Activated T-helper 1 cell treated with anti-CD3 and anti-CD28 coated beads, Interleukin-12 subunit alpha, Interleukin-12 subunit beta, Interleukin-2, Interleukin-4 antibody, amounts not matched to agents 30 ng/mL and 10 ng/mL and 1 ng/mL, durations not matched to agents 14 hours and 24 hours and 36 hours (primary cell): ENCODE measurements at regions not wholly inside any gene's neighbourhood (a gene's known extent, or its start where the extent isn't known, plus 50 kb on each side); places are given as distances from the start of the nearest gene placed in this dataset.

Source experiments
- DNase-seq: peaks from one replicate; pipeline ENCODE4 v3.0.0; 2021; ENCODE audit warnings: low spot score
- H3K27ac Mint-ChIP-seq: one replicate; pipeline ENCODE4 v1.8.0; 2021; ENCODE audit warnings: mild to moderate bottlenecking, mixed read lengths
- H3K27me3 Mint-ChIP-seq: one replicate; pipeline ENCODE4 v1.8.0; 2022; ENCODE audit warnings: mild to moderate bottlenecking, moderate library complexity, mixed read lengths; ENCODE audit not compliant: insufficient read depth
- H3K36me3 Mint-ChIP-seq: one replicate; pipeline ENCODE4 v1.8.0; 2021; ENCODE audit warnings: low read depth, mixed read lengths
- H3K4me1 Mint-ChIP-seq: one replicate; pipeline ENCODE4 v1.8.0; 2021; ENCODE audit warnings: low read depth, mixed read lengths
- H3K4me3 Mint-ChIP-seq: one replicate; pipeline ENCODE4 v1.8.0; 2021; ENCODE audit warnings: mild to moderate bottlenecking, moderate library complexity, mixed read lengths
- H3K9me3 Mint-ChIP-seq: one replicate; pipeline ENCODE4 v1.8.0; 2021; ENCODE audit warnings: mixed read lengths
- intact Hi-C: fragments of 100-400 bp; cut with micrococcal nuclease; formaldehyde crosslinking; loops from one replicate; pipeline ENCODE4 v1.15.1; 2024

DNA sequence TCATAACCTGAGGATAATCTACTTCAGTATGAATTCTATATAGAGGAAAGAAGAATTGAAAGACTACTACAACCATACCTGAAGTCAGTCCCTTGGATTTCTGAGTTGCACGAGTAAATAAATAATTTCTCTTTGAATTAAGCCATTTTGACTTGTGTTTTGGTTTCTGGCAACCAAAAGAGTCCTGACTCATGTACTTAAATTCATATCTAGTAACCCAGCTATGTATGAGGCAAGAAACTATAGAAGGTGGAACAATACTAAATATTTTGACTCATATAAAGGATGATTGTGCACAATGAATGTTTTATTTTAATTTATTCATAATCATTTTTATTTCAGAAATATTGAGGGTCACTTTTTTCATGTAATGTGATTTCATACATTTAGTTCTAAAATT lies 276.8 kb downstream of the MEF2C start:
- H3K9me3 Mint-ChIP-seq, result no peaks in the 10 kb centered on the region
- intact Hi-C loops, result no loop called here
- no peaks in the 10 kb centered on the region for H3K36me3 Mint-ChIP-seq

DNA sequence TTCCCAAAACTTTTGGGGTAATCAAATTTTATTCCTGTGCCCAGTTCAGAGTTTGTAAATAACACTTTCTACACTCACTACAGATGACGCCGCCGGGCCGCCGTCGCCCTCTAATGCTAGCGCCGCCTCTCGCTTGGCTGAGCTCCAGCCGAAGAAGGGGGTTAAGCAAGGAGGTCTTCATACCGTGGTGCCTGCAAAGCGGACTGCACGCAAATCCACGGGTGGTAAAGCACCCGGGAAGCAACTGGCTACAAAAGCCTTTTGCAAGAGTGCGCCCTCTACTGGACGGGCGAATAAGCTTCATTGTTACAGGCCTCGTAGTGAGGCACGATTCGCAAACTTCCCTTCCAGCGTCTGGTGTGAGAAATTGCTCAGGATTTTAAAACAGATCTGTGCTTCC lies 280.4 kb downstream of the MEF2C start:
- Mint-ChIP-seq H3K36me3 (no peaks in the 10 kb centered on the region), H3K9me3 (no peaks in the 10 kb centered on the region)
- intact Hi-C loops, result loop anchor here (1.0 kb wide), 2 partner anchors 461 to 821 kb away; no protein-coding TSS in a partner anchor

More for the DNA sequence above, 276.8 kb downstream of the MEF2C start:
- no peaks in the 10 kb centered on the region for H3K27me3 Mint-ChIP-seq
- no peak overlapping the region for H3K27ac Mint-ChIP-seq
- no peak for DNase-seq
- H3K4me3 Mint-ChIP-seq, result no peak overlapping the region
- H3K4me1 Mint-ChIP-seq, result no peaks in the 10 kb centered on the region

DNA sequence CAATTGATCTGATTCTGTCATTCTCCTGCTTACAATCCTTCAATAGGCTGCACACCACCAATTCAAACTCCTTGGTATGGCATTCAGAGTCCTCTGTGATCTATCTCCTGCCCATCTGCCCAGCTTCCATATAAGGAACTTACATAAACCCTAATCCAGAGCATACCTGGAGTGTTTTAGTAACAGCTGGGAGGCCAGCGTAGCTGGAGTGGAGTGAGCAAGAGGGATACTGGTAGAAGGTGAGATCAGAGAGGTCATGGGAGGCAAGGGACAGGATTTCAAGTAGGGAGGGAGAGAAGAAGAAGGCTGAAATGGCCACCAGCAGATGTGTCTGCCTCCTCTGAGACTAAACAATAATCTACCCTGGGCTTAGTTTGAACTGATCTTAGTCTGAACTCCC lies 288.5 kb downstream of the MEF2C start:
- no peak for DNase-seq
- no peaks in the 10 kb centered on the region for H3K36me3 Mint-ChIP-seq
- no peaks in the 10 kb centered on the region for H3K9me3 Mint-ChIP-seq
- H3K27ac Mint-ChIP-seq, result no peak overlapping the region
- no peaks in the 10 kb centered on the region for H3K27me3 Mint-ChIP-seq
- H3K4me3 Mint-ChIP-seq, result no peak overlapping the region
- intact Hi-C loops, result no loop called here
- H3K4me1 Mint-ChIP-seq, result no peaks in the 10 kb centered on the region

More for the DNA sequence above, 280.4 kb downstream of the MEF2C start:
- peak; percentile 4 for DNase-seq
- H3K27me3 Mint-ChIP-seq, result no peaks in the 10 kb centered on the region
- no peaks in the 10 kb centered on the region for H3K4me1 Mint-ChIP-seq
- H3K4me3 Mint-ChIP-seq, result no peak overlapping the region
- no peak overlapping the region for H3K27ac Mint-ChIP-seq

DNA sequence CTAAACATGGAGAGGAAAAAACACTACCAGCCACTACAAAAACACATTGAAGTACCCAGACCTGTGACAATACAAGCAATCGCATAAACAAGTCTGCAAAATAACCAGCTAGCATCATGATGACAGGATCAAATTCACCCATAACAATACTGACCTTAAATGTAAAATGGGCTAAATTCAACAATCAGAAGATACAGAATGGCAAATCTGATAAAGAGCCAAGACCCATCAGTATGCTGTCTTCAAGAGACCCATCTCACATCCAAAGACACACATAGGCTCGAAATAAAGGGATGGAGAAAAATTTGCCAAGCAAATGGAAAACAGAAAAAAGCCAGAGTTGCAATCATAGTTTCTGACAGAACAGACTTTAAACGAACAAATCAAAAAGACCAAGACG lies 294.4 kb downstream of the MEF2C start:
- intact Hi-C loops, result no loop called here
- no peaks in the 10 kb centered on the region for H3K4me1 Mint-ChIP-seq
- H3K27me3 Mint-ChIP-seq, result no peaks in the 10 kb centered on the region
- no peaks in the 10 kb centered on the region for H3K36me3 Mint-ChIP-seq
- no peak overlapping the region for H3K4me3 Mint-ChIP-seq
- peaks cover 7% of the 10 kb centered on the region for H3K9me3 Mint-ChIP-seq
- no peak overlapping the region for H3K27ac Mint-ChIP-seq
- no peak for DNase-seq

DNA sequence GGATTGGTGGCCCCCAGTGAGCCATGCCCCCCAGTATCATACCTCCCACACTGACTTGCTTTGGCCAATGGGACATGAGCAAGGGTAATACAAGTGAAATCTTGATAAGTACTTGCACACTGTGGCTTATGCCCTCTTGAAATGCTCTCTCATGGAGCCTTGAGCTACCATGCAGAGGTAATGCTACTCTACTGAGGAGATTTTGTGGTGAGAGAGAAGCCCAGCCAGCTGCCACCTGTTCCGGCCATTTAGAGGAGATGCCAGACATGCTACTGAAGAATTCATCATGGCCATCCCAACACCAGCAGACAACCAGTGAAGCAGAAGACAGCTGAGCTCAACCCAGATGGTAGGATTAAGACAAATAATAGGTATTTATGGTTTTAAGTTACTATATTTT lies 299.5 kb downstream of the MEF2C start:
- Mint-ChIP-seq H3K4me3 (no peak overlapping the region), H3K27me3 (no peaks in the 10 kb centered on the region), H3K36me3 (no peaks in the 10 kb centered on the region), H3K27ac (no peak overlapping the region), H3K9me3 (peaks cover 7% of the 10 kb centered on the region), H3K4me1 (no peaks in the 10 kb centered on the region)
- intact Hi-C loops, result no loop called here
- DNase-seq, result no peak

DNA sequence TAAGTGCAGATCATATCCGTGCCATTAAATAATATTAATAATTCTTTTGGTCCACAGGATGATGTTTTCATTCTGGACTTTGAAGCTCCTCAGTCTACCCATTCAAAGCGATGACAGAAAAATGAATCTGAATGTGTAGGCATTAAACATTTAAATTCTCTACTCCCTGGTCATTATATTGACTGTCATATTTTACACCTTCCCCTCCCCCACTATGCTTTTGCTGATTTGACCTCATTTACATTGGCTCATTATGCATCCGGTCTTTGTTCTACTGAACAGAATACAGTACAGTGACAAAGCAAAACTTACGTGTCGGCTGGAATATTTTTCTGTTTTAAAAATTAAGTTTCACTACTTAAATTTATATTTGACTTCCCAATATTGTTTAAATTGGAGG lies 289.7 kb upstream of the TMEM161B start:
- H3K4me1 Mint-ChIP-seq, result no peaks in the 10 kb centered on the region
- peaks cover 8% of the 10 kb centered on the region for H3K27me3 Mint-ChIP-seq
- no peaks in the 10 kb centered on the region for H3K36me3 Mint-ChIP-seq
- H3K9me3 Mint-ChIP-seq, result no peaks in the 10 kb centered on the region
- no peak overlapping the region for H3K4me3 Mint-ChIP-seq
- intact Hi-C loops, result no loop called here
- no peak overlapping the region for H3K27ac Mint-ChIP-seq
- DNase-seq, result no peak

DNA sequence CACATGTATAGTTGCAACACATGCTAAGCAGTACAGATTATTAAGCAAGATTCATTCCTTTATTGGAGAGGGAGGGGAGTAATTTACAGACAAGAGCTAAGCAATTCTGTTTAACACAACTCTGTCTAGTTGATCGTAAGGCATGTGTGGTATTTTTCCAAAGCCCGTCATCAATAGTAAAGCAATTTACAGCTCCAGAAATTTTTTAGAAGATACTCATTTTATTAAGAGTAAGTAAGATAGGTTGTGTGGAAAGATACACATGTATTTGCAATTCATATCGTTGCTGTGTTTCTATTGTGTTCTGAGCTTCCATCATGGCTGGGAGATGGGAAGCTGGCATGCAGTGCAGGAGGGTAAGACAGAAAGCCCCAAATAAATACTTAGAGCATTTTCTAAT lies 289.2 kb upstream of the TMEM161B start:
- H3K27ac Mint-ChIP-seq, result no peak overlapping the region
- no peak overlapping the region for H3K4me3 Mint-ChIP-seq

DNA sequence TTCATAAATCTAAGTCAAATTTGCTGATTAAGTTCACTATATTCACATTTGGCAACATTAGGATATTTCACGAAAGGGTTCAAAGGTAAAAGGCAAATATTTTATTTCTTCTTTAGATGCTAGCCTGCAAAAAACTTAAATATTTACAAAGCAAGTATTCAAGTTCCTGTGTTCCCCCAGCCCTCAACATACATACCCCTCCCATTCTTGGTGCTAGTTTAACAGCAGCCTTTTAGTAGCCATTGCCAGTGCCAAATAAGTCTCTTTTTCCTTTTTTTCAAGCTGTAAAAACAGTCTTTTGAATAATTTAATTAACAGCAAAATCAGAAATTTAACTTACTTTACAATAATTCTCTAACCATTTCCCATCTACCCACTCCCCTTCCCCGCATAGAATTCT lies 288.5 kb upstream of the TMEM161B start:
- H3K4me3 Mint-ChIP-seq, result no peak overlapping the region
- DNase-seq, result no peak
- H3K27me3 Mint-ChIP-seq, result peaks cover 8% of the 10 kb centered on the region
- no peaks in the 10 kb centered on the region for H3K4me1 Mint-ChIP-seq
- H3K27ac Mint-ChIP-seq, result no peak overlapping the region
- no peaks in the 10 kb centered on the region for H3K36me3 Mint-ChIP-seq
- H3K9me3 Mint-ChIP-seq, result no peaks in the 10 kb centered on the region
- intact Hi-C loops, result no loop called here

More for the DNA sequence above, 289.2 kb upstream of the TMEM161B start:
- DNase-seq, result no peak
- H3K36me3 Mint-ChIP-seq, result no peaks in the 10 kb centered on the region
- H3K9me3 Mint-ChIP-seq, result no peaks in the 10 kb centered on the region
- peaks cover 8% of the 10 kb centered on the region for H3K27me3 Mint-ChIP-seq
- intact Hi-C loops, result no loop called here
- H3K4me1 Mint-ChIP-seq, result no peaks in the 10 kb centered on the region

DNA sequence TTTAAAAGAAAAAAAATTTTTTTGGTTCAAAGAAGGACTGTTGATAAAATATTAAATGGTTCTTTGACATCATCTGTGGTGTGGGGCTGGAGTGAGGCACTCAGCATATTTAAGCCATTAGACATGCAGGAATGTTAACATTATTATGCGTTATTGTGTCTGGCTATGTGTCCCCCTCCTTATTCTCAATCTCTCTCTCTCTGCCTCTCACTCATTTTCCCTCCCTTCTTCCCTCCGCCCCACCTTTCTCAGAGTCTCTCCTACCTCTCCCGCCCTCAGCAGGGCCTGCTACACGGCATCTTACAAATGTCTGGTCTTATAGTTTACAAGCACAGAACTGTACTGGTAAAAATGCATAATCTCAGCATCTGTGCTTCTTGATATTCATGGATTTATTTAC lies 287.8 kb upstream of the TMEM161B start:
- no peak for DNase-seq
- no peaks in the 10 kb centered on the region for H3K36me3 Mint-ChIP-seq
- intact Hi-C loops, result no loop called here
- no peaks in the 10 kb centered on the region for H3K4me1 Mint-ChIP-seq
- no peak overlapping the region for H3K4me3 Mint-ChIP-seq
- H3K27me3 Mint-ChIP-seq, result peaks cover 8% of the 10 kb centered on the region
- no peaks in the 10 kb centered on the region for H3K9me3 Mint-ChIP-seq
- H3K27ac Mint-ChIP-seq, result no peak overlapping the region

DNA sequence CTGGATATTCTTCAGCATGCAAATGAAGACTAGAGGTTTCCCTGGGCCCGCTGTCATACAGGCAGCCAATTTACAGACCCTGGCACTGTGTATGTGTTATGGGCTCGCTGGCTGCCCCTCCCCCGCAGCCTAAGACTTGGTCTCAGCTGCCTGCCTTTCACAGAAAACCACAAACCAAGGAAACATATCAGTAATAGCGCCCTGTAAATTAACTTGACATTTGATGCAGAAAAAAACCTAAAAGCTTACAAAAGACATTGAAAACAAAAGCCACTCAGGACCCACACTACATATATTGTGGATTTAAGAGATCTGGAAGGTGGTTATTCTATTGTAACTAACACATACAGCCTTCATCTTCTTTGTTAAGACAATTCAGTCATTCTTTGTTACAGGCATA lies 287.0 kb upstream of the TMEM161B start:
- H3K9me3 Mint-ChIP-seq, result no peaks in the 10 kb centered on the region
- no peaks in the 10 kb centered on the region for H3K4me1 Mint-ChIP-seq
- DNase-seq, result no peak
- H3K36me3 Mint-ChIP-seq, result no peaks in the 10 kb centered on the region
- H3K27me3 Mint-ChIP-seq, result peaks cover 8% of the 10 kb centered on the region
- no peak overlapping the region for H3K4me3 Mint-ChIP-seq
- intact Hi-C loops, result no loop called here
- H3K27ac Mint-ChIP-seq, result no peak overlapping the region

DNA sequence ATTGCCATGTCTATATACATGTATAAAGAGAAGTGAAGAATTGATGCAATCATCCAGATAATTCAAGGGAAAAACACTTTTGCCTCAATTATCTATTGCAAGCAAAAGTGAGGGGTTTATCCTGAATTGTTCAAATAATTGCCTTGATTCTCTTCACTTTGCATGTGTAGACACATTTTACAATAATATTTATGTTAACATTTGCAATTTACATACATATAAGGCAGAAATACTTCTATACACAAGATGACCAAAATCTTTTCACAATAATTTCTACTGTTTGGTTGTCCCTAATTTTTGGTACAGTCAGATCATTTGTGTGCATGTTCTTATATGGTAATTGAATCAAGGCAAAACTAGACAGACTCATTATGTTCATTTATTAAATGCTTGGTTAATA lies 285.3 kb upstream of the TMEM161B start:
- intact Hi-C loops, result no loop called here
- peaks cover 8% of the 10 kb centered on the region for H3K27me3 Mint-ChIP-seq
- H3K9me3 Mint-ChIP-seq, result no peaks in the 10 kb centered on the region
- no peaks in the 10 kb centered on the region for H3K4me1 Mint-ChIP-seq
- no peak overlapping the region for H3K27ac Mint-ChIP-seq
- DNase-seq, result no peak
- H3K36me3 Mint-ChIP-seq, result no peaks in the 10 kb centered on the region
- H3K4me3 Mint-ChIP-seq, result no peak overlapping the region

DNA sequence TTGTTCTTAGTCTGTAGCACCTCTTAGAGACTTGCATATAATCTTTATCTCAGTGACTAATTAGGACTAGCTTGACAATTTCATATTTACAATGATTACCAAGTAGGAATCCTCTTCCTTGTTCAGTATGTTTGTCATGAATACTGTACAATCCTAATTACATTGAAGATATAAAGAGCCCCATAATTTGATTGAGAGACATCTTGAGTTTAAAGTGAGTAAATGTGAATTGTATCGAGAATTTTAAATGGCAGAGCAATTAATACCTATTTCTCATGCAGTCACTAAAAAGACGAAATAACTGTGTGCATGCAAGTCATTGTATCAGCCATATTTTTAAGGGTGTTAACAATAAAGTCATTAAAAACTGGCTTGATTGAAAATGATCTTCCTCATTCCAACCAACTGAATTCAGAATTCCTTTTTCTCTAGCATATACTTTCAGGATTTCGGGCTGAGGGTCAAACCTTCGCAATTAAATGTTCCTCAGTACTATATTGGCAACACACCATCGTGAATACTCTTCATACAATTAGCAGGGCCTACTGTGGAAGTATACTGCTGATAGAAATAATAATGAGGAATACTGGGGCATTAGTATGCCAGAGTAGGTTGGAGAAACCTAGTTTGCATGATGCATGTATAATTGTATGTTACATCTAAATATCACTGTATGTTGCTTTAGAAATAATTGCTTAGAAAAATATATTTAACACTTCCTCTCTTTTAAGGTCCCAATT lies 284.7 kb upstream of the TMEM161B start:
- Mint-ChIP-seq H3K36me3 (no peaks in the 10 kb centered on the region), H3K9me3 (no peaks in the 10 kb centered on the region), H3K27ac (no peak overlapping the region), H3K4me3 (no peak overlapping the region), H3K27me3 (peaks cover 8% of the 10 kb centered on the region), H3K4me1 (no peaks in the 10 kb centered on the region)
- DNase-seq, result no peak
- intact Hi-C loops, result no loop called here

DNA sequence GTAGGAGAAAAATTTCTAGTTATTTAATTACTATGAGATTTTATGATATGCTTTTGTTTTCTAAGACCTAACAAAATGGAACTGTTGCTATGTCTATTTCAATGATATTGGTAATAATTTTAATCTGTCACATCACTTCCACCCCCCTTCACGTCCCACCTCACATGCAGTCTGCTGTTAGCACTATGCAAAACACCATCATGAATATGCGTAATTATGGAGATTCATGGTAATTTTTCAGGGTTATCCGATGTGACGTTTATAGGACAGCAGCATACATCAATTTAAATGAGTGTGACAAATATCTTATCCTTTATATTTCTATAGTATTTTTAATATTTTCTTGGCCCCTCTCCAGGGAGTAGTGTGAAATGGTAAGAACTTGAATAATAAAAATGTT lies 283.8 kb upstream of the TMEM161B start:
- intact Hi-C loops, result no loop called here
- no peaks in the 10 kb centered on the region for H3K4me1 Mint-ChIP-seq
- H3K27ac Mint-ChIP-seq, result no peak overlapping the region

More for the DNA sequence above, 283.8 kb upstream of the TMEM161B start:
- no peaks in the 10 kb centered on the region for H3K36me3 Mint-ChIP-seq
- DNase-seq, result no peak
- H3K9me3 Mint-ChIP-seq, result no peaks in the 10 kb centered on the region
- H3K4me3 Mint-ChIP-seq, result no peak overlapping the region
- peaks cover 8% of the 10 kb centered on the region for H3K27me3 Mint-ChIP-seq
